Naive thymus-derived CD4-positive, alpha-beta T cell (primary cell): ENCODE measurements at regions not wholly inside any gene's neighbourhood (a gene's known extent, or its start where the extent isn't known, plus 50 kb on each side); places are given as distances from the start of the nearest gene placed in this dataset.
A peak's percentile ranks its signal among the peaks of the same experiment; 100 is the strongest.

Experiments used
- ATAC-seq: fragments of 150-1000 bp; cut with Tn5 transposase; 2 replicates; pipeline ENCODE4 v1.10.0; 2021; ENCODE audit warnings: mild to moderate bottlenecking, moderate library complexity
- CTCF ChIA-PET: fragments of 350-600 bp; sonication (Branson Sonifier 250); formaldehyde crosslinking; loops from one replicate; lab custom pipeline; 2021; ENCODE audit warnings: antibody characterized with exemption; lab: Charles Lee
- POLR2A ChIA-PET: fragments of 350-600 bp; sonication (Branson Sonifier 250); formaldehyde crosslinking; loops from one replicate; lab custom pipeline; 2021; ENCODE audit warnings: antibody characterized with exemption, inconsistent platforms; lab: Charles Lee
- DNase-seq, 9 donors: peaks; one replicate each; pipeline versions ENCODE4 v3.0.0 to v3.0.0-alpha.2; 2020 to 2022; ENCODE audit warnings: mixed read lengths in 1 of 9
- H3K27ac ChIP-seq: one replicate; pipeline ENCODE4 v1.7.0; 2013; ENCODE audit warnings: mild to moderate bottlenecking, low read depth, low read length, moderate library complexity
- H3K27me3 ChIP-seq, 2 donors: one replicate each; pipeline ENCODE4 v1.7.0; 2013; ENCODE audit warnings: low read length in 2 of 2, mild to moderate bottlenecking in 2 of 2, moderate library complexity in 2 of 2; ENCODE audit not compliant: control insufficient read depth in 2 of 2, insufficient read depth in 2 of 2
- H3K36me3 ChIP-seq, 3 experiments: 1 replicate in 2 of 3; 2 replicates in 1 of 3; pipeline ENCODE4 v1.7.0; 2013; ENCODE audit warnings: low read length in 3 of 3, mild to moderate bottlenecking in 3 of 3, moderate library complexity in 1 of 3; ENCODE audit not compliant: insufficient read depth in 3 of 3, control insufficient read depth in 2 of 3
- H3K4me1 ChIP-seq, 2 donors: one replicate each; pipeline ENCODE4 v1.7.0; 2013; ENCODE audit warnings: low read length in 2 of 2, mild to moderate bottlenecking in 2 of 2, moderate library complexity in 1 of 2; ENCODE audit not compliant: control insufficient read depth in 2 of 2, insufficient read depth in 2 of 2
- H3K4me3 ChIP-seq: 2 replicates; pipeline ENCODE4 v1.7.0; 2013; ENCODE audit warnings: mild to moderate bottlenecking, low read length
- H3K9me3 ChIP-seq, 3 experiments: 1 replicate in 2 of 3; 2 replicates in 1 of 3; pipeline ENCODE4 v1.7.0; 2013; ENCODE audit warnings: low read length in 3 of 3; ENCODE audit not compliant: control insufficient read depth in 2 of 3
- H3K27ac Mint-ChIP-seq, 9 donors: one replicate each; pipeline ENCODE4 v1.8.0; 2020 to 2022; ENCODE audit warnings: mixed read lengths in 9 of 9, mild to moderate bottlenecking in 8 of 9, moderate library complexity in 5 of 9, inconsistent platforms in 2 of 9
- H3K27me3 Mint-ChIP-seq, 5 donors: one replicate each; pipeline ENCODE4 v1.8.0; 2021 to 2022; ENCODE audit warnings: mixed read lengths in 5 of 5, mild to moderate bottlenecking in 1 of 5
- H3K36me3 Mint-ChIP-seq, 5 donors: one replicate each; pipeline ENCODE4 v1.8.0; 2020 to 2022; ENCODE audit warnings: mixed read lengths in 5 of 5, mild to moderate bottlenecking in 3 of 5, inconsistent platforms in 1 of 5
- H3K4me1 Mint-ChIP-seq, 7 donors: one replicate each; pipeline ENCODE4 v1.8.0; 2020 to 2022; ENCODE audit warnings: mixed read lengths in 7 of 7, mild to moderate bottlenecking in 3 of 7, inconsistent platforms in 1 of 7
- H3K4me3 Mint-ChIP-seq, 10 donors: one replicate each; pipeline ENCODE4 v1.8.0; 2020 to 2022; ENCODE audit warnings: mild to moderate bottlenecking in 10 of 10, mixed read lengths in 10 of 10, moderate library complexity in 6 of 10, inconsistent platforms in 2 of 10
- H3K9me3 Mint-ChIP-seq, 11 donors: one replicate each; pipeline ENCODE4 v1.8.0; 2020 to 2022; ENCODE audit warnings: mixed read lengths in 11 of 11, mild to moderate bottlenecking in 4 of 11, inconsistent platforms in 1 of 11, moderate library complexity in 1 of 11
- intact Hi-C, 2 donors: fragments of 100-400 bp; cut with micrococcal nuclease; formaldehyde crosslinking; loops; one replicate each; pipeline ENCODE4 v1.15.1; 2023

DNA sequence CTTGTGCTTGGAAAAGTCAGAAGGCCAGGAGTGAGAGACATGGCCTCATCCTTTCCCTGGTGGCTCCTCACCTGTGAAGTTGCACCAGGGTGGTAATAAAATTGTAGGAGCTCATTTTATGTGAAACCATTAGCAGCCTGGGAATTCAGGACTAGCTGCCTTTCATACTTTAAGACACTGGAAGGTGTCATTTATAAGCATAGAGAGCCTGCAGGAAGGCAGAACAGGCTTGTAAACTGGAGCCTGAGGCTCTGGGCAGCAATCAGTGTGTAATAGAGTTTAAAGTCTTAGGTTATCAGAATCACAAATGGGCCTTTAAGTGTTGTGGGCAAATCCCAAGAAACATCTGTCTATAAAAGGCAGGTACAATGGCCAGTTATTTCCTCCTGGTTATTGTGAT lies 127.2 kb downstream of the TM9SF2 start:
- Mint-ChIP-seq H3K4me3 (no peak overlapping the region), H3K4me1 (peaks cover 0 to 44% (median 21%) of the 10 kb centered on the region in 7 donors), H3K27ac (no peak overlapping the region), H3K27me3 (peaks cover 0 to 13% (median 0%) of the 10 kb centered on the region in 5 donors), H3K36me3 (peaks cover 0 to 31% (median 8%) of the 10 kb centered on the region in 5 donors), H3K9me3 (peaks cover 0 to 5% (median 0%) of the 10 kb centered on the region in 11 donors)
- Histone ChIP-seq H3K9me3 (no peaks in the 10 kb centered on the region), H3K36me3 (no peaks in the 10 kb centered on the region), H3K27me3 (no peaks in the 10 kb centered on the region), H3K4me3 (no peak overlapping the region), H3K27ac (no peak overlapping the region), H3K4me1 (no peaks in the 10 kb centered on the region)
- intact Hi-C loops = no loop called here
- CTCF ChIA-PET = interaction anchor here (0.7 kb wide), 1 partner anchor 457 kb away, joined by 3 read pairs; no protein-coding TSS in a partner anchor
- POLR2A ChIA-PET = no interaction called here
- ATAC-seq (no peak), DNase-seq (no peak)

DNA sequence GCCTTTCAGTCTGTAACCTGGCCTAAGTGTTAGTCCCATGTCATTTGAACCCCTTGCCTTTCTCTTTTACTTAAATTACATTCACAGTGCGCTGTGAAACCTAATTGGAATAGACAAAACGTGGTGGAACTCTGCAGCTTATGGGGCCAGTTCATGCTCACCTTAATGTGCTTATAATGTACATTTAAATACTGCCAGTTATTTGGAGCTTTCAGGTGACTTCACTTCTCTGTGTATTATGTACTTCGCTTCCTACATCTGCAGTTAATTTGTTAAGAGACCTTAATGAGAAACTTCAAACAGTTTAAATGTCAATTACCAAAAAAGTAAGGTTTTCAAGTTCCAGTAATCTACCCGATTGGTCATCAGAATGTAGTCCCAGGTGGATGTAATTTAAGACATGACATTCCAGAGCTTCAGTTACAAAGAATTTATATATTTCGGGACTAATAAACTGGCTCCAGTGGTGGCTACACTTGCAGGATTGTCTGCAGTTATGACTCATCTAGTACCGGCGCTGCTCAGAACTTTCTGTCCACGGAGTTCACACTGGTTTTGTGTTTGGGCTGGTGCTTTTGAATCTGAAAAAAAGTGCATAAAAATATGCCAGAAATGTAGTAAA lies 125.3 kb downstream of the TM9SF2 start:
- POLR2A ChIA-PET = no interaction called here
- Mint-ChIP-seq H3K9me3 (no peaks in the 10 kb centered on the region), H3K4me3 (peak overlapping the region in 1 of 10 donors; percentile 6), H3K36me3 (peaks cover 0 to 29% (median 15%) of the 10 kb centered on the region in 5 donors), H3K4me1 (peaks cover 0 to 47% (median 21%) of the 10 kb centered on the region in 7 donors), H3K27me3 (peaks cover 0 to 12% (median 0%) of the 10 kb centered on the region in 5 donors), H3K27ac (peak overlapping the region in 2 of 9 donors; percentile 4 to 5)
- Histone ChIP-seq H3K27ac (no peak overlapping the region), H3K4me3 (no peak overlapping the region), H3K27me3 (no peaks in the 10 kb centered on the region), H3K36me3 (no peaks in the 10 kb centered on the region), H3K4me1 (no peaks in the 10 kb centered on the region), H3K9me3 (no peaks in the 10 kb centered on the region)
- intact Hi-C loops = no loop called here
- ATAC-seq (no peak), DNase-seq (no peak)
- CTCF ChIA-PET = no interaction called here

DNA sequence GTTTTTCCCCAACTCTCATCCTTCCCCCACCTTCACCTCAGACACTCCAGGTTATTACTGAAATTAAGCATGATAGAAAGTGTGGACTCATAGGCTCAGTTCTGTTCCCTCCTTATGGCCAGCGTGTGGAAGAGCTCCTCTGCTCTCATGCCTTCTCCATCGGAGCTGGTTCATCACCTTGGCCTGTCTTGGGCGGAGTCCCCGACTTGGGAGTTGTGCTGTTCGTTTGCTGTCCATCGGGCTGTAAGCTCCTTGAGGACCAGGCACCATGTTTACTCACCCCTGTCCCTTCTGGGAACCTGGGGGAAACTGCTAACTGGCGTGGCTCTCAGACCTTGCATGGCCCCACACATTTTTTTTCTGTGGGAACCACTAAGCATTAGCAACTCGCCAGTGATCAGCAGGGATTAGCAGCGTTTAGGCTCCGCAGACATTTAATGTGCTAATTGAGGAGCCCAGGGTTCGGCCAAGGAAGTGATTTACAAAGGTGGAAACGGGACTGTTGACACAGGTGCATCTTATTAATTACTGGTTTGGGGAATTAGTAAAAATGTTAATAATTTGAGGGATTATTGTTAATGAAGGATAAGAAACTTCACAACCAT lies 123.8 kb downstream of the TM9SF2 start:
- DNase-seq (no peak), ATAC-seq (no peak)
- Mint-ChIP-seq H3K27me3 (peaks cover 0 to 14% (median 0%) of the 10 kb centered on the region in 5 donors), H3K36me3 (peaks cover 0 to 29% (median 11%) of the 10 kb centered on the region in 5 donors), H3K9me3 (no peaks in the 10 kb centered on the region), H3K4me3 (no peak overlapping the region), H3K4me1 (peaks cover 0 to 47% (median 21%) of the 10 kb centered on the region in 7 donors), H3K27ac (no peak overlapping the region)
- CTCF ChIA-PET = interaction anchor here (0.7 kb wide), 1 partner anchor 19 kb away, joined by 3 read pairs; no protein-coding TSS in a partner anchor
- Histone ChIP-seq H3K36me3 (no peaks in the 10 kb centered on the region), H3K4me1 (no peaks in the 10 kb centered on the region), H3K27ac (no peak overlapping the region), H3K27me3 (no peaks in the 10 kb centered on the region), H3K4me3 (no peak overlapping the region), H3K9me3 (no peaks in the 10 kb centered on the region)
- POLR2A ChIA-PET = interaction anchor here (0.7 kb wide), 1 partner anchor 89 kb away, joined by 3 read pairs; no protein-coding TSS in a partner anchor
- intact Hi-C loops = no loop called here

DNA sequence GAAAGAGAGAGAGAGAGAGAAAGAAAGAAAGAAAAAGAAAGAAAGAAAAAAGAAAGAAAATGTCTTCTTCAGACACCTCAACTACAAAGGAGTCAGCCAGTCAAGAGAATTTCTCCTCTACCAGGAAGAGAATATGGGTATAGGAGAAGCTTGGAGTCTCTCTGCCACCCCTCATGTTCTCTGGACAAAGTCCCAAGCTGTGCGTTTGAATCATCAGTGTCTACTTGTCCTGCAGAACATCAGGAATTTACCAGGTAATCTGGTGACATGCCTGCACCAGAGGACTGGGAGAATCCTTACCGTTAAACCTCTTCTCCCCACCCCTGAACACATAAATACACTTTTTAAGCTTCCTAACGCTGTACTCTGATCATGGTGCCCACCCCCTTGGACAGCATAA lies 119.5 kb downstream of the TM9SF2 start:
- DNase-seq (no peak), ATAC-seq (no peak)
- Mint-ChIP-seq H3K4me3 (no peak overlapping the region), H3K9me3 (no peaks in the 10 kb centered on the region), H3K27ac (peak overlapping the region in 1 of 9 donors; percentile 16), H3K4me1 (peaks cover 6 to 29% (median 22%) of the 10 kb centered on the region in 7 donors), H3K27me3 (peaks cover 0 to 12% (median 0%) of the 10 kb centered on the region in 5 donors), H3K36me3 (peaks cover 0 to 26% (median 11%) of the 10 kb centered on the region in 5 donors)
- H3K27me3 ChIP-seq = no peaks in the 10 kb centered on the region
- ChIA-PET POLR2A (interaction anchor here (0.7 kb wide), 1 partner anchor 73 kb away, joined by 5 read pairs; no protein-coding TSS in a partner anchor), CTCF (interaction anchor here (0.7 kb wide), 1 partner anchor 1503 kb away, joined by 4 read pairs; no protein-coding TSS in a partner anchor)
- no peaks in the 10 kb centered on the region for H3K9me3 ChIP-seq
- no peaks in the 10 kb centered on the region for H3K36me3 ChIP-seq
- H3K4me3 ChIP-seq = no peak overlapping the region
- H3K27ac ChIP-seq = no peak overlapping the region
- intact Hi-C loops = no loop called here
- H3K4me1 ChIP-seq = no peaks in the 10 kb centered on the region

DNA sequence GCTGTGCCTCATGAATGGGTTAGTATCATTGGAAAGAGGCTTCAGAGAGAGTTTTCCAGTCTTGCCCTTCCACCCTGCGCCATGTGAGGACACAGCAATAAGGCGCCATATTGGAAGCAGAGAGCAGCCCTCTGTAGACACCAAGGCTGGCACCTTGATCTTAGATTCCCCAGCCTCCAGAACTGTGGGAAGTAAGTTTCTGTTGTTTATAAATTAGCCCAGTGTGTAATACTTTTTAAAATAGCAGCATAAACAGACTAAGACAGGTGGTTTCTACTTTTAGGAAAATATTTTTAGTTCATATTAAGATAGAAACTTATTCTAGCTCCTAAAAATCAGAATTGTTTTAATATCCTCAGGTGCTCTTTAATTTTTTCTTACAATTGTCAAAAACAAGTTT lies 117.9 kb downstream of the TM9SF2 start:
- DNase-seq (no peak), ATAC-seq (no peak)
- Mint-ChIP-seq H3K27ac (peak overlapping the region in 1 of 9 donors; percentile 40), H3K4me3 (no peak overlapping the region), H3K9me3 (no peaks in the 10 kb centered on the region), H3K36me3 (peaks cover 0 to 17% (median 7%) of the 10 kb centered on the region in 5 donors), H3K27me3 (peaks cover 0 to 6% (median 0%) of the 10 kb centered on the region in 5 donors), H3K4me1 (peaks cover 6 to 30% (median 20%) of the 10 kb centered on the region in 7 donors)
- Histone ChIP-seq H3K27me3 (no peaks in the 10 kb centered on the region), H3K4me1 (no peaks in the 10 kb centered on the region), H3K9me3 (no peaks in the 10 kb centered on the region), H3K4me3 (no peak overlapping the region), H3K27ac (no peak overlapping the region), H3K36me3 (no peaks in the 10 kb centered on the region)
- CTCF ChIA-PET = interaction anchor here (0.6 kb wide), 1 partner anchor 215 kb away, joined by 3 read pairs; no protein-coding TSS in a partner anchor
- POLR2A ChIA-PET = no interaction called here
- intact Hi-C loops = loop anchor here in 1 of 2 donors (10.0 kb wide), 1 partner anchor 444 kb away; no protein-coding TSS in a partner anchor

DNA sequence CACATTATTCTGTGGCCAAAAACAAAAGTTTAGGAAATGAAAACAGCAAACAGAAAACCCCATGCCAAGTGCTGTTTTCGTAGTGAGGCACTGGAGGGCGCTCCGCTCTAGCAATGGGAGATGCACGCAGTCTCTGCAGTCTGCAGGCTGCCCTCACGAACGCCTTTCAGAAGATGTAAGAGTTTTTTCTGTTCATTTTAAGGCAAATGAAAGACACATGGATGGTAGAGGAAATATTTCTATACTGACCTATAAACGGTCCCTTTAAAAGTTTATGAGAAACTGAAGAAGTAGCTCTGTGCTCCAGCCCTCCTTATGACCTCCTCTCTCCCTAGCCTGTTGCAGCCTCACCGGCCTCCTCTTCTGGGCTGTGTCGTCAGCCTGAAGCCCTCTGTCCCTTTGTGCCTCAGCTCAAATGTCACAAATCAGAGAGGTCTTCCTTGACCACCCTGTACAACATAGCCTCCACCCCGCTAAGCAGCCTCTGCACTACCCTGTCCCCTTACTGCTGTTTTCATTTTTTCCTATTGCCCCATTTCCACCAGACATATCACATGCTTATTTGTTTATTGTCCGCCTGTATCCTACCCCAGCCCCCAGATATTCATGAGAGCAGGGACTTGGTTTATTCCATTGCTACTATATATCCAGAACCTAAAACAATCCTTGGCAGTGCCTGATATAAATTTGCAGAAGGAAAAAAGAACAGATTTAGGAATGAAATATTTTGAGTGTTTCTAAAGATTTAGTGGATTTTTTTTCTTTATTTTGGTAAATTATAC lies 116.4 kb downstream of the TM9SF2 start:
- peaks cover 0 to 6% (median 0%) of the 10 kb centered on the region in 5 donors for H3K27me3 Mint-ChIP-seq
- H3K9me3 Mint-ChIP-seq = no peaks in the 10 kb centered on the region
- H3K36me3 Mint-ChIP-seq = peaks cover 0 to 16% (median 0%) of the 10 kb centered on the region in 5 donors
- Histone ChIP-seq H3K9me3 (no peaks in the 10 kb centered on the region), H3K27me3 (no peaks in the 10 kb centered on the region), H3K4me1 (no peaks in the 10 kb centered on the region), H3K36me3 (no peaks in the 10 kb centered on the region), H3K4me3 (no peak overlapping the region), H3K27ac (no peak overlapping the region)
- peak overlapping the region in 1 of 9 donors; percentile 2 for H3K27ac Mint-ChIP-seq
- peaks cover 6 to 40% (median 24%) of the 10 kb centered on the region in 7 donors for H3K4me1 Mint-ChIP-seq
- intact Hi-C loops = loop anchor here in 1 of 2 donors (10.0 kb wide), 1 partner anchor 443 kb away; no protein-coding TSS in a partner anchor
- H3K4me3 Mint-ChIP-seq = no peak overlapping the region
- peak; percentile 56 for ATAC-seq
- POLR2A ChIA-PET = no interaction called here
- CTCF ChIA-PET = interaction anchor here (0.7 kb wide), 1 partner anchor 90 kb away, joined by 3 read pairs; no protein-coding TSS in a partner anchor
- DNase-seq = peak in 2 of 9 donors; percentile 19 to 20
